Bronchial epithelial cell (primary cell): ENCODE measurements at regions not wholly inside any gene's neighbourhood (a gene's known extent, or its start where the extent isn't known, plus 50 kb on each side); places are given as distances from the start of the nearest gene placed in this dataset.

Experiments used
- DNase-seq: peaks from one replicate; pipeline ENCODE4 v3.0.0-alpha.2; 2010; ENCODE audit warnings: low read depth
- FAIRE-seq: peaks from 2 replicates; lab custom pipeline; 2011; peaks lifted over from hg19 to GRCh38; lab: Jason Lieb, UNC
- H3K27me3 ChIP-seq: 2 replicates; pipeline ENCODE4 v1.5.1; 2011; ENCODE audit warnings: low read length; ENCODE audit not compliant: control insufficient read depth, insufficient read depth
- H3K36me3 ChIP-seq: 2 replicates; pipeline ENCODE4 v1.5.1; 2011; ENCODE audit warnings: low read length; ENCODE audit not compliant: control insufficient read depth, insufficient read depth
- H3K4me3 ChIP-seq: 2 replicates; pipeline ENCODE4 v1.5.1; 2011; ENCODE audit warnings: mild to moderate bottlenecking, low read depth, low read length, control low read depth
- TF ChIP-seq, protein P1 (sequence below): IDR thresholded peaks from 2 replicates; pipeline ENCODE4 v1.5.1; 2011; ENCODE audit warnings: mild to moderate bottlenecking, moderate library complexity, low read length, control low read depth, inconsistent platforms; ENCODE audit not compliant: insufficient read depth, severe bottlenecking

DNA sequence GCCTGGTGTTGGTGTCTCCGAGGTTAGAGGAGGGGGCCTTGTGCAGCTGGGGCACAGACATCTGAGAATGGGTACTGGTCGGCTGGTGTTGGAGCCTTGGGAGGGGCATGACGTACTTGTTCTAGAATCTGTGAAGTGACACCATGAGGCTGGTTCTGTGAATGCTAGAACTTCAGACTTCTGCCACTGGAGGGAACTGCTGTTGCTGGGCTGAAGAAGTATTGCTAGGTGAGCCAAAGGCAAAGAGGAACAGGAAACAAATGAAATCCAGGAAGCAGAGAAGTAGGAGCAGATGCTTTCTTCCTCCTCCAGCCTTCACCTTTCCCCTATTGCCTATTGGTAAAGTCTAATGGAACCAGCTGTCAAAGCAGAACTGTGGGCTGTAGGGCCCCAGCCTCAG is 120.9 kb upstream of the DDIT4L start:
- H3K4me3 ChIP-seq: no peak overlapping the region
- TF ChIP-seq, protein P1, sequence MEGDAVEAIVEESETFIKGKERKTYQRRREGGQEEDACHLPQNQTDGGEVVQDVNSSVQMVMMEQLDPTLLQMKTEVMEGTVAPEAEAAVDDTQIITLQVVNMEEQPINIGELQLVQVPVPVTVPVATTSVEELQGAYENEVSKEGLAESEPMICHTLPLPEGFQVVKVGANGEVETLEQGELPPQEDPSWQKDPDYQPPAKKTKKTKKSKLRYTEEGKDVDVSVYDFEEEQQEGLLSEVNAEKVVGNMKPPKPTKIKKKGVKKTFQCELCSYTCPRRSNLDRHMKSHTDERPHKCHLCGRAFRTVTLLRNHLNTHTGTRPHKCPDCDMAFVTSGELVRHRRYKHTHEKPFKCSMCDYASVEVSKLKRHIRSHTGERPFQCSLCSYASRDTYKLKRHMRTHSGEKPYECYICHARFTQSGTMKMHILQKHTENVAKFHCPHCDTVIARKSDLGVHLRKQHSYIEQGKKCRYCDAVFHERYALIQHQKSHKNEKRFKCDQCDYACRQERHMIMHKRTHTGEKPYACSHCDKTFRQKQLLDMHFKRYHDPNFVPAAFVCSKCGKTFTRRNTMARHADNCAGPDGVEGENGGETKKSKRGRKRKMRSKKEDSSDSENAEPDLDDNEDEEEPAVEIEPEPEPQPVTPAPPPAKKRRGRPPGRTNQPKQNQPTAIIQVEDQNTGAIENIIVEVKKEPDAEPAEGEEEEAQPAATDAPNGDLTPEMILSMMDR: peak; percentile 61
- H3K27me3 ChIP-seq: no peaks in the 10 kb centered on the region
- no peak for FAIRE-seq
- no peaks in the 10 kb centered on the region for H3K36me3 ChIP-seq
- peak; percentile 50 for DNase-seq

DNA sequence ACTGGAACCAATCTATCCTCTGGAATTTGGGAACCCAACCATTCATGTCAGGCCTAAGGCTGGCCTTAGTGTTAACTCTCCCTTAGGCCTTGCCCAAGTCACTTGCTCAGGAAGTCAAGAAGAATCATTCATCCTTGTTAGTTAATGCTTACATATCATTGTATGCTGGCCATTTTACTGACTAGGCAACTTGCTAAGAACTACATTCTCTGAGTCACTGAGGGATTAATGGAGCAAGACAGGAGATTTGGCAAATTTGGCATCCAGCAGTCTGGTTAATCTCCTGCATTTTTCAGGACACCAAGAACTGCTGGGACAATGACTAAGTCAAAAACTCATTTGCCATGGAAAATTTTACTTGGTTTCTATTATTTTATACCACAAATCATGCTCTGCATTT is 115.8 kb upstream of the DDIT4L start:
- TF ChIP-seq, protein P1: no peak
- Histone ChIP-seq H3K4me3 (no peak overlapping the region), H3K36me3 (no peaks in the 10 kb centered on the region), H3K27me3 (no peaks in the 10 kb centered on the region)
- DNase-seq (peak; percentile 62), FAIRE-seq (no peak)

DNA sequence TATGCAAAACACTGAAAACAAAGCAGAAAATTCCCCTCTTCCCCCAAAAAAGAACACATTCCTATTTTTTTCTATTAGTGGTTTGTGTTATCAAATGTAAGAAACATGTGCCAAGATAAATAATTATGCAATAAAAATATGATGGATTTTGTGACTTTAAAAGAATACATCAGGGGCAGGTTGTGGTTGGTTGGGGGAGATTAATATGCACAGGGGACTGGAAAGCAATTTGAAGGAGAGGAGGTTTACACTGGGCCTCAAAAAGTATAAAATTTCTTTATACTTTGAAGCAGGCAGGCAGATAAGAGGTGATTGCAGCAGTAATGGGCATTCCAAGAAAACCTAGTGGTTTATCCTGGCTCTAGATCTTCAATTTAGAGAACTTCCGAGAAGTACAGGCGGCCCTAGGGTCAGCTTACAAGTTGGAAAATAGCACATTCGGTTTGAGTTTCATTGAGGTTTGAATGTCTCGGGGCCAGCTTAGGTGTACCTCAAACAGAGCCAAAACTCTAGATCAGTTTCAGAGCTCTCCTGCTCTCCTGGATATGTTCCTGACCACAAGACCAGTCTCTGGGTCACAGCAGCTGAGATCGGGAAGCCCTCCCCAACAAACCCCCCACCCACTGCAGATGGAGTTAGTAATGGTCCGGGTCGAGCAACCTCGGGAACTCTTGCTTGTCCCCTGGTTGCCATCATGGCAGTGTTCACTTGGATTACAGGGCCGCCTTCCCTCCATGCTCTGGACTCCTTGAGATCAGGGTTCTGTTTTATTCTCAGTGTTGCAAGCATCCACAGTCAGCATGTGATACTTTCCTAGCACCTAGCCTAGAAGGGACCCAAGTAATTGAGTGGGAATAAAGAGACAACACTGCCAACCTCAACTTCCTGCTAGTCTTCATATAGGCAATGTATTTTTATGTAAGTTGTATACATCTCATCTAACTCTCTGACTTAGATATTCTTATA is 112.1 kb upstream of the DDIT4L start:
- Histone ChIP-seq H3K4me3 (no peak overlapping the region), H3K27me3 (no peaks in the 10 kb centered on the region), H3K36me3 (no peaks in the 10 kb centered on the region)
- DNase-seq: no peak
- no peak for FAIRE-seq
- TF ChIP-seq, protein P1: no peak

DNA sequence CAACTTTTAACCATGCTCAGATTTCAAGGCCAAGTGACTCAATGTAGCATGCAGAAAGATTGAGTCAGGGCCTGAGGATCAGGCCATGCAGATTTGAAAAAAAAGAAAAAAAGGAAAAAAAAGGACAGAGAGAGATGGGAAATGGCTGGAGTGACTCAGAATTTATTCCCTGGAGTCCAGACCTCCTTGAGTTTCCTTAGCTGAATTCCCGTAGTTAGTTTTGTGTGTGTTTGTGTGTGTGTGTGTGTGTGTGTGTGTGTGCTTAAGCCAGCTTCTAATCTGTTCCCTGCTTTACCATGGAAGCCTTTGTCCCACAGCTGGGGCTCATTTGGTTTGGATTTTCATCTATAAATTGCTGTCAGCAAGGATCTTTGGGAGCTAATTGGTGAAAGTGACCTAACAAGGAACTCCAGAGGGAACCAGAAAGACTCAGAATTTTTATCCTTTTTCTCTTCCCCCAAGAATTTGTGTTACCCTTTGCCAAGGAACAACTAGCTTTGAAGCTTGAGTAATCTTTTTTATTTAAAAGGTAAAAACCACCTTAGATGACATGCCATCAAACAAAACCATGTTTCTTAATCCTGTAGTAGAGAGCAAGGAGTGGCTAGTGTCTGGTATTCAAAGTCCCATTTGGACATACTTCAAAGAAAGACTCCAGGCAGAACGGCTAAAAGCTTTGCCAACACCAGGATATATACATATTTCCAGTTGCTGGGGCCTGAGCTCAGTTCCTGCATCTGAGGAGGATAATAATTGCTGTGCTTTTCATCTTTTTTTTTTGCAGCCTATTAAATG is 109.0 kb upstream of the DDIT4L start:
- Histone ChIP-seq H3K27me3 (no peaks in the 10 kb centered on the region), H3K36me3 (no peaks in the 10 kb centered on the region), H3K4me3 (no peak overlapping the region)
- FAIRE-seq (no peak), DNase-seq (peak; percentile 80)
- TF ChIP-seq, protein P1: no peak

DNA sequence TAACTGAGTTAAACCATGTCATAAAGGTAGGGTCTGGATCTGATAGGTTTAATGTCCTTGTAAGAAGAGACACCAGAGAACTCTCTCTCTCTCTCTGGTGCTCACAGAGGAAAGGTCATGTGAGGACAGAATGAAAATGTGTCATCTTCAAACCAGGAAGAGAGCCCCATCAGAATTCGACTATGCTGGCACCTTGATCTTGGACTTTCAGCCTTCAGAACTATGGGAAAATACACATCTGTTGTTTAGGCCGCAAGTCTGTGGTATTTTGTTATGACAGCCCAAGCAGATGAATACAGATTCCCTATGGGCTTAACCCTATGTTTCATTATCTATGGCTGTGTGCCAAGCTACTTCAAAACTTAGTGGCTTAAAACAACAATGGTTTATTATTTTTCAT is 105.5 kb upstream of the DDIT4L start:
- peak; percentile 5 for DNase-seq
- Histone ChIP-seq H3K36me3 (no peaks in the 10 kb centered on the region), H3K27me3 (no peaks in the 10 kb centered on the region), H3K4me3 (no peak overlapping the region)
- no peak for FAIRE-seq
- TF ChIP-seq, protein P1: no peak
